Fibroblast of peridontal ligament (primary cell): ENCODE measurements at regions not wholly inside any gene's neighbourhood (a gene's known extent, or its start where the extent isn't known, plus 50 kb on each side); places are given as distances from the start of the nearest gene placed in this dataset.
"Not testable (repeated sequence)": the region's sequence is repeated elsewhere in the genome, so short reads cannot be mapped to it uniquely, and the experiment has no call there.

ENCODE experiments used
- DNase-seq: peaks from one replicate; pipeline ENCODE4 v3.0.0-alpha.2; 2010; ENCODE audit errors: extremely low read depth

GRCh38 chr11:38721586-38722315 is 2123.7 kb upstream of the RAG2 start:
- no peak for DNase-seq

GRCh38 chr11:38718659-38719058 is 2120.6 kb upstream of the RAG2 start:
- DNase-seq: no peak

GRCh38 chr11:38718049-38718448 is 2120.0 kb upstream of the RAG2 start:
- no peak for DNase-seq

GRCh38 chr11:38711110-38711509 is 2113.1 kb upstream of the RAG2 start:
- DNase-seq: no peak

- DNase-seq: no peak
Measured at GRCh38 chr11:38710262-38710661, 2112.2 kb upstream of the RAG2 start.

GRCh38 chr11:38700111-38700510 is 2102.1 kb upstream of the RAG2 start:
- no peak for DNase-seq

GRCh38 chr11:38693306-38693705 is 2095.3 kb upstream of the RAG2 start:
- no peak for DNase-seq

GRCh38 chr11:38690211-38690610 is 2092.2 kb upstream of the RAG2 start:
- DNase-seq: not testable (repeated sequence)

- DNase-seq: no peak
Measured at GRCh38 chr11:38687008-38687407, 2089.0 kb upstream of the RAG2 start.

GRCh38 chr11:38683484-38683883 is 2085.4 kb upstream of the RAG2 start:
- DNase-seq: no peak

- DNase-seq: no peak
Measured at GRCh38 chr11:38680746-38681145, 2082.7 kb upstream of the RAG2 start.

- no peak for DNase-seq
Measured at GRCh38 chr11:38680166-38680565, 2082.1 kb upstream of the RAG2 start.

- no peak for DNase-seq
Measured at GRCh38 chr11:38672445-38672844, 2074.4 kb upstream of the RAG2 start.

GRCh38 chr11:38667359-38667758 is 2069.3 kb upstream of the RAG2 start:
- no peak for DNase-seq

- no peak for DNase-seq
Measured at GRCh38 chr11:38648604-38649003, 2050.6 kb upstream of the RAG2 start.

GRCh38 chr11:38646382-38646781 is 2048.3 kb upstream of the RAG2 start:
- DNase-seq: no peak

GRCh38 chr11:38640854-38641253 is 2042.8 kb upstream of the RAG2 start:
- no peak for DNase-seq

- DNase-seq: no peak
Measured at GRCh38 chr11:38612701-38613100, 2014.7 kb upstream of the RAG2 start.

- not testable (repeated sequence) for DNase-seq
Measured at GRCh38 chr11:38601371-38601770, 2003.3 kb upstream of the RAG2 start.

- DNase-seq: no peak
Measured at GRCh38 chr11:38598418-38598817, 2000.4 kb upstream of the RAG2 start.

- not testable (repeated sequence) for DNase-seq
Measured at GRCh38 chr11:38595359-38596016, 1997.5 kb upstream of the RAG2 start.

GRCh38 chr11:38594895-38595294 is 1996.9 kb upstream of the RAG2 start:
- no peak for DNase-seq

GRCh38 chr11:38593649-38594048 is 1995.6 kb upstream of the RAG2 start:
- peak; percentile 14 for DNase-seq

- DNase-seq: no peak
Measured at GRCh38 chr11:38582756-38583155, 1984.7 kb upstream of the RAG2 start.
